ENCODE measurements at regions not wholly inside any gene's neighbourhood (a gene's known extent, or its start where the extent isn't known, plus 50 kb on each side); places are given as distances from the start of the nearest gene placed in this dataset.

- no peak overlapping the region for H3K9ac ChIP-seq (ENCODE audit: insufficient read depth, low read depth, low read length)
- DNase-seq (ENCODE audit: low spot score) = no peak
- H3K4me2 ChIP-seq (ENCODE audit: low read depth, low read length) = no peak overlapping the region
- TF ChIP-seq MLX (CRISPR knock-in tag; IDR thresholded peaks at IDR 0.05) (no peak), ZNF609 (CRISPR knock-in tag; IDR thresholded peaks at IDR 0.05; ENCODE audit: borderline replicate concordance) (no peak), SSRP1 (CRISPR knock-in tag; IDR thresholded peaks at IDR 0.05) (no peak), RARA (CRISPR knock-in tag; IDR thresholded peaks at IDR 0.05) (no peak), ZNF616 (CRISPR knock-in tag; IDR thresholded peaks at IDR 0.05; ENCODE audit: low read depth) (no peak), MED13 (CRISPR knock-in tag; IDR thresholded peaks at IDR 0.05) (no peak), PAF1 (CRISPR knock-in tag; IDR thresholded peaks at IDR 0.05) (no peak), ARNT2 (CRISPR knock-in tag; IDR thresholded peaks at IDR 0.05; ENCODE audit: low read depth) (no peak), TERF1 (CRISPR knock-in tag; IDR thresholded peaks at IDR 0.05) (no peak), PRDM10 (CRISPR knock-in tag; IDR thresholded peaks at IDR 0.05; ENCODE audit: low read depth) (no peak), SNAPC2 (CRISPR knock-in tag; IDR thresholded peaks at IDR 0.05) (no peak), CC2D1A (CRISPR knock-in tag; IDR thresholded peaks at IDR 0.05) (no peak), MYC (CRISPR knock-in tag; IDR thresholded peaks at IDR 0.05; ENCODE audit: borderline replicate concordance) (no peak)
- no peaks in the 10 kb centered on the region for H3K27me3 ChIP-seq (ENCODE audit: control insufficient read depth in 1 of 2, insufficient read depth in 2 of 2, low read length in 2 of 2)
- H2AFZ ChIP-seq (ENCODE audit: low read length) = no peak overlapping the region
- no peak for FAIRE-seq
- intact Hi-C loops (cut with micrococcal nuclease; ENCODE audit: unreplicated experiment) = no loop called here
- no CpG with 5 or more reads among the region's 1 CpG for WGBS (ENCODE audit: low lambda C conversion rate)
- no peak overlapping the region for H3K4me3 ChIP-seq (replicated peaks in 1 of 3; ENCODE audit: insufficient read depth in 1 of 3, low read depth in 2 of 3, low read length in 3 of 3)
- no peaks in the 10 kb centered on the region for H3K79me2 ChIP-seq (ENCODE audit: insufficient read depth, low read length)
- H4K20me1 ChIP-seq (ENCODE audit: insufficient read depth, low read length) = no peaks in the 10 kb centered on the region
- H3K27ac ChIP-seq (ENCODE audit: extremely low read length, insufficient read depth, low read length) = no peak overlapping the region
- no peaks in the 10 kb centered on the region for H3K36me3 ChIP-seq (replicated peaks in 1 of 2; ENCODE audit: control insufficient read depth in 1 of 2, insufficient read depth in 2 of 2, low read length in 2 of 2)
- BruUV-seq (replicated peaks) = no TSS peak
- in situ Hi-C loops (cut with HindIII; ENCODE audit: extremely low pct_ligation_motif_present, low pct_unique_long_range_greater_than_20kb) = no loop called here
- ChIA-PET POLR2A (no interaction called here), CTCF (ENCODE audit: low intra/inter-chr PET ratio, low total read pairs) (no interaction called here)
- H3K4me1 ChIP-seq (ENCODE audit: insufficient read depth, low read length) = no peaks in the 10 kb centered on the region
- ATAC-seq = no peak
- no peaks in the 10 kb centered on the region for H3K9me3 ChIP-seq (ENCODE audit: low read length)
These were observed 149.1 kb upstream of the SOX6 start for GRCh38 chr11:16505481-16505880.
